HG02973 (cell line): ENCODE measurements at regions not wholly inside any gene's neighbourhood (a gene's known extent, or its start where the extent isn't known, plus 50 kb on each side); places are given as distances from the start of the nearest gene placed in this dataset.
"Not testable (repeated sequence)": the region's sequence is repeated elsewhere in the genome, so short reads cannot be mapped to it uniquely, and the experiment has no call there.

Experiments
- ATAC-seq: cut with Tn5 transposase; IDR thresholded peaks from one replicate; pipeline ENCODE4 v1.9.1; 2021; ENCODE audit warnings: moderate library complexity; ENCODE audit not compliant: unreplicated experiment

- not testable (repeated sequence) for ATAC-seq
Measured at GRCh38 chr5:176060472-176061268, 92.6 kb upstream of the THOC3 start.

- ATAC-seq: not testable (repeated sequence)
Measured at GRCh38 chr5:176061269-176061622, 93.1 kb upstream of the THOC3 start.

GRCh38 chr5:176061660-176062059 is 93.5 kb upstream of the THOC3 start:
- not testable (repeated sequence) for ATAC-seq

GRCh38 chr5:176066262-176066945 is 98.3 kb upstream of the THOC3 start:
- not testable (repeated sequence) for ATAC-seq

GRCh38 chr5:176067162-176067561 is 99.0 kb upstream of the THOC3 start:
- ATAC-seq: not testable (repeated sequence)

- not testable (repeated sequence) for ATAC-seq
Measured at GRCh38 chr5:176067948-176068347, 99.8 kb upstream of the THOC3 start.

GRCh38 chr5:176073996-176074571 is 106.0 kb upstream of the THOC3 start:
- not testable (repeated sequence) for ATAC-seq

- ATAC-seq: not testable (repeated sequence)
Measured at GRCh38 chr5:176083717-176084116, 115.6 kb upstream of the THOC3 start.

- ATAC-seq: not testable (repeated sequence)
Measured at GRCh38 chr5:176103083-176103482, 135.0 kb upstream of the THOC3 start.

GRCh38 chr5:176112888-176113287 is 125.3 kb upstream of the SIMC1 start:
- not testable (repeated sequence) for ATAC-seq

GRCh38 chr5:176113673-176114335 is 124.4 kb upstream of the SIMC1 start:
- ATAC-seq: not testable (repeated sequence)

- ATAC-seq: not testable (repeated sequence)
Measured at GRCh38 chr5:176114825-176115224, 123.4 kb upstream of the SIMC1 start.

- ATAC-seq: not testable (repeated sequence)
Measured at GRCh38 chr5:176117699-176118238, 120.5 kb upstream of the SIMC1 start.

GRCh38 chr5:176122361-176122760 is 115.9 kb upstream of the SIMC1 start:
- not testable (repeated sequence) for ATAC-seq

GRCh38 chr5:176124120-176124519 is 114.1 kb upstream of the SIMC1 start:
- ATAC-seq: not testable (repeated sequence)

- no peak for ATAC-seq
Measured at GRCh38 chr5:176131771-176132170, 106.5 kb upstream of the SIMC1 start.

- ATAC-seq: no peak
Measured at GRCh38 chr5:176132471-176133288, 105.5 kb upstream of the SIMC1 start.

- no peak for ATAC-seq
Measured at GRCh38 chr5:176133289-176133870, 104.8 kb upstream of the SIMC1 start.

GRCh38 chr5:176133877-176134276 is 104.3 kb upstream of the SIMC1 start:
- no peak for ATAC-seq
